Peyer's patch (tissue), 4 donors: ENCODE measurements at regions not wholly inside any gene's neighbourhood (a gene's known extent, or its start where the extent isn't known, plus 50 kb on each side); places are given as distances from the start of the nearest gene placed in this dataset.

Experiments
- DNase-seq, 3 donors: peaks; one replicate each; pipeline ENCODE4 v3.0.0-alpha.2; 2017 to 2019
- H3K27ac ChIP-seq, 4 donors: fragments of 200-600 bp; sonication (generic); one replicate each; pipeline ENCODE4 v1.5.1; 2016 to 2019
- H3K27me3 ChIP-seq, 2 donors: fragments of 200-600 bp; sonication (generic); one replicate each; pipeline ENCODE4 v1.5.1; 2019
- H3K36me3 ChIP-seq, 3 donors: fragments of 200-600 bp; sonication (generic); one replicate each; pipeline ENCODE4 v1.5.1; 2016 to 2019
- H3K4me1 ChIP-seq, 4 donors: fragments of 200-600 bp; sonication (generic); one replicate each; pipeline ENCODE4 v1.5.1; 2016 to 2019
- H3K4me3 ChIP-seq, 4 donors: fragments of 200-600 bp; sonication (generic); 1 replicate in 3 of 4; 2 replicates in 1 of 4; pipeline ENCODE4 v1.5.1; 2016 to 2019; ENCODE audit warnings: mild to moderate bottlenecking in 1 of 4
- H3K9me3 ChIP-seq, 4 donors: fragments of 200-600 bp; sonication (generic); one replicate each; pipeline ENCODE4 v1.5.1; 2016 to 2019; ENCODE audit warnings: mild to moderate bottlenecking in 1 of 4
- POLR2A ChIP-seq, 2 donors: fragments of 450-650 bp; IDR thresholded peaks; one replicate each; pipeline ENCODE4 v1.5.1; 2017; ENCODE audit warnings: antibody characterized with exemption in 2 of 2, mild to moderate bottlenecking in 2 of 2, moderate library complexity in 2 of 2
- TF ChIP-seq, protein P1 (sequence below), 6 experiments: fragments of 450-650 bp in 4 of 6; fragments of 200-600 bp in 2 of 6; sonication (generic) in 1 of 6; IDR thresholded peaks; one replicate each; pipeline ENCODE4 v1.5.1; 2017 to 2019; ENCODE audit warnings: antibody characterized with exemption in 6 of 6, mild to moderate bottlenecking in 3 of 6, moderate library complexity in 1 of 6

DNA sequence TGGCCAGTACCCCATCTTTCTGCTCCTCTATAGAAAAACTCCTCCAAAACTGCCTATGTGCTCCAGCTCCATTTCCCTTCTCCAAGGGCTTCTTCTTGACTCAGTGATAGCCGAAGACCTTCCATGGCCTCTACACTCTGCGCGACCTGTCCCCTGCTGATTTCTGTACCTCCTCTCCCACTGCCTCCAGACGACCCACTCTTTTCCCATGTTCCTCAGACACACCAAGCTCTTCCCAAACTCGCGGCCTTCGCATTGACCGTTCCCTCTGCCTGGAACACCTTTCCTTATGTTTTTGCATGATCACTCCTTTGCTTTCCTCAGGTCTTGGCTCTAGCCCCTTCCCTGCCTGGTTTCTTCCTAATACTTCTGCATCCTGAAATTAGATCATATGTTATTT is 255.6 kb upstream of the SDK2 start:
- peaks cover 0 to 17% of the 10 kb centered on the region in 2 donors for H3K27me3 ChIP-seq
- peaks cover 0 to 17% (median 5%) of the 10 kb centered on the region in 4 donors for H3K4me1 ChIP-seq
- no peaks in the 10 kb centered on the region for H3K36me3 ChIP-seq
- DNase-seq: no peak
- no peak overlapping the region for H3K4me3 ChIP-seq
- no peak overlapping the region for H3K27ac ChIP-seq
- TF ChIP-seq POLR2A (IDR thresholded peaks at IDR 0.05): no peak
- H3K9me3 ChIP-seq: no peaks in the 10 kb centered on the region

DNA sequence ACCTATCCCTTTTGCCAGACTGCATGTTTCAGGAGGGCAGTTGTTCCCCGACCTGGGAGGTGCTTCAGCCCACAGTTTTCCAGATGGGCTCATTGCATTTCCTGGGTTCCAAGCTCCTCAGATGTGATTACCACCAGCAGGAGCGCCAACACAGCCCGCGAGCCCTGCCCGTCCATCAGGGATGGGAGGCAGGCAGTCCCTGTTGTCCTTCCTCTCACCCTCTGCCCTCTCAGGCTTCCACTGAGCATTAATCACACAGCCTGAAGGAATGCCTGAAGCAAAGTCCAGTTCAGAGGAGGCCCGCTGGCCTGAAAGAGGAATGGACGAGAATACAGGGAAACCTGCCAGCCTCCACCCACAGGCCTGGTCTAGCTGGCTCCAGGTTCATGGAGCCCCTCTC is 256.3 kb upstream of the SDK2 start:
- Histone ChIP-seq H3K27ac (no peak overlapping the region), H3K4me1 (peaks cover 0 to 17% (median 5%) of the 10 kb centered on the region in 4 donors), H3K9me3 (no peaks in the 10 kb centered on the region), H3K36me3 (no peaks in the 10 kb centered on the region), H3K4me3 (no peak overlapping the region), H3K27me3 (peaks cover 0 to 17% of the 10 kb centered on the region in 2 donors)
- TF ChIP-seq, protein P1, sequence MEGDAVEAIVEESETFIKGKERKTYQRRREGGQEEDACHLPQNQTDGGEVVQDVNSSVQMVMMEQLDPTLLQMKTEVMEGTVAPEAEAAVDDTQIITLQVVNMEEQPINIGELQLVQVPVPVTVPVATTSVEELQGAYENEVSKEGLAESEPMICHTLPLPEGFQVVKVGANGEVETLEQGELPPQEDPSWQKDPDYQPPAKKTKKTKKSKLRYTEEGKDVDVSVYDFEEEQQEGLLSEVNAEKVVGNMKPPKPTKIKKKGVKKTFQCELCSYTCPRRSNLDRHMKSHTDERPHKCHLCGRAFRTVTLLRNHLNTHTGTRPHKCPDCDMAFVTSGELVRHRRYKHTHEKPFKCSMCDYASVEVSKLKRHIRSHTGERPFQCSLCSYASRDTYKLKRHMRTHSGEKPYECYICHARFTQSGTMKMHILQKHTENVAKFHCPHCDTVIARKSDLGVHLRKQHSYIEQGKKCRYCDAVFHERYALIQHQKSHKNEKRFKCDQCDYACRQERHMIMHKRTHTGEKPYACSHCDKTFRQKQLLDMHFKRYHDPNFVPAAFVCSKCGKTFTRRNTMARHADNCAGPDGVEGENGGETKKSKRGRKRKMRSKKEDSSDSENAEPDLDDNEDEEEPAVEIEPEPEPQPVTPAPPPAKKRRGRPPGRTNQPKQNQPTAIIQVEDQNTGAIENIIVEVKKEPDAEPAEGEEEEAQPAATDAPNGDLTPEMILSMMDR (IDR thresholded peaks at IDR 0.05): no peak
- no peak for TF ChIP-seq POLR2A (IDR thresholded peaks at IDR 0.05)
- DNase-seq: no peak

DNA sequence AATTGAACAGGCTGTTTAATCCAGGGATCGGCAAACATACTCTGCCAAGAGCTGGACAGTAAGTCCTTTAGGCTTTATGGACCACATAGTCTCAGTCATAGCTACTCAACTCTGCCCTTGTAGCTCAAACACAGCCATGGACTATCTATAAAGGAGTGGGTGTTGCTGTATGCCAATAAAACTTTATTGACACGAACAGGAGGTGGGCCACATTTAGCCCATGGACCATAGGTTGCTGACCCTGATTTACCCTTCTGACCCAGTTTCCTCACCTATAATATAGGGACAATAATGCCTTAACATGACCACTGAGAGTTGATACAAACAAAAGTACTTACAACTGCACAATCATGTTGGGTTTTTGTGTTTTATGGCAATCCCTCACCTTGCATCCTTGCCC is 257.0 kb upstream of the SDK2 start:
- Histone ChIP-seq H3K27me3 (peaks cover 0 to 17% of the 10 kb centered on the region in 2 donors), H3K9me3 (no peaks in the 10 kb centered on the region), H3K4me1 (peaks cover 0 to 17% (median 5%) of the 10 kb centered on the region in 4 donors), H3K36me3 (no peaks in the 10 kb centered on the region), H3K4me3 (peak overlapping the region in 2 of 4 donors; percentile 24 to 46), H3K27ac (no peak overlapping the region)
- DNase-seq: no peak
- TF ChIP-seq POLR2A (IDR thresholded peaks at IDR 0.05): no peak
- TF ChIP-seq, protein P1 (IDR thresholded peaks at IDR 0.05): no peak

DNA sequence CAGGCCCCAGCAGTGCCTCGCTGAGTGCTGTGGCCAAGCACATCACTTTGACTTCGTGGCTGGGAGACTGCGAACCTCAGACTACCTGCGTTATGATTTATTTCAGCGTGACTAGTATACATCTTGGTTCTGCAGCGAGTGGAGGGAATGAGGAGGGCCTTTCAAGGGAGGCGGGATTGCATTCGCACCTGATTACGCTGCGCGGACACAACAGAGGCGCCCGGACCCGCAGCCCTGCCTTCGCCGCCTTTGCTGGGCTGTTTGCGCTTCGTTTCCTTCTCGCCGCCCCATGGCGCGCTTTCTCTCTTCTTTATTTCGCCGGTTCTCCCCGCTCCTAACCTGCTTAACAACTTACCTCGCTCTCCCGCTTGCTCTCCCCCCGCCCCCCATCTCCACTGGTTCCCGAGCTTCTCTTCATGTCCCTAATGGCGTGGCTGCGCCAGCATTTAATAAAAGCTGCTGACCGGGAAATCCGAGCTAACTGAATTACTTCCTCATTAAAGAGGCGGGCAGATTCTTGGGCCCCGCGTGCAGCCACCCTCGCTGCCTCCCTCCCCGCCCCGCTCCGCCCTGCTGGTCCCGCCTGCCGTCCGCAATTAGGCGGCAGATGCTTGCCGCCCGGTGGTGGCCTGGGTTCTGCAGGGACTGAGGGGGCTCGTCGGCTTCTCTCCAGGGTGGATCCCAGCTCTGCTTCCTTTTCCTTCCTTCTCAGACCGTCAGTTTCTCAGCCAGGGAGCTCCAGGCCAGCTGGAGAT is 257.6 kb upstream of the SDK2 start:
- peaks cover 0 to 17% of the 10 kb centered on the region in 2 donors for H3K27me3 ChIP-seq
- H3K9me3 ChIP-seq: no peaks in the 10 kb centered on the region
- no peaks in the 10 kb centered on the region for H3K36me3 ChIP-seq
- DNase-seq: peak in 2 of 3 donors; percentile 60 to 74
- TF ChIP-seq, protein P1 (IDR thresholded peaks at IDR 0.05): peak in 2 of 6 experiments; percentile 3 to 11
- TF ChIP-seq POLR2A (IDR thresholded peaks at IDR 0.05): no peak
- H3K4me3 ChIP-seq: peak overlapping the region; percentile 13 to 46 (median 32)
- H3K27ac ChIP-seq: no peak overlapping the region
- H3K4me1 ChIP-seq: peaks cover 0 to 17% (median 5%) of the 10 kb centered on the region in 4 donors

DNA sequence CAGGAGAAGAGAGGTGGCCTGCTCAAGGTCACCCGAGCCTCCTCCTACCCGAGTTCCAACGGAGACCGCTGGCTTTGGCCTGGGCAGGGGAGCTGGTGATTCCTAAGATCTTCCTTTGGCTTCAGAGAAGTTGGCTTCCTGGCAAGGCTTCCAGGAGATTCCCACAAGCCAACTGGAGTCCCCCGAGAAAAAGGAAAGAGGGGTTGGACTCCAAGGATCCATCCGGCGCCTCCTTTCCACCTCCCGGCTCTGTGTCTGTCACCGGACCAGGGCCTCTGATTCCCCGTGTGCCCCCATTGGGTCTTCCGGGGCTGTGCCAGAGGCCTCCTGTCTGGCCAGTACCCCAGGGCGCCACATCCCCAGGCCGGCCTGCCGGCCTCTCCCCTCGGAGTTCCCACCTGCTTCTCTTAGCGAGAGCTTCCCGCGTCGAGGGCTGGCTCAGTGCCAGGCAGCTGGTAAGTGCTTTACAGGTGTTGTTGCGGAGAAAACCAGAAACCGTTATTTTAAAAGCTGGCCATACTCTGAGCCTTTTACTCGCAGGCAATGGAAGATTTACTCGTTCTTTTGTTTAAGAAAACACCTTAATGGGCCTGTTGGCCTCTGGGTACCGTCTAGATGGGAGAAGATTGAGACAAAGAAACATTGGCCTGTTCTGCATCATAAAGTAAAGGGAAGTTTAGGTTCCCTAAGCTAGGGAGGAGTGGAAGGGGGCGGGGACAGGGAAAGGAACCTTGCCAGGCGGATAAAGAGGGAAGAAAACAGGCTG is 258.4 kb upstream of the SDK2 start:
- TF ChIP-seq, protein P1 (IDR thresholded peaks at IDR 0.05): no peak
- no peak for TF ChIP-seq POLR2A (IDR thresholded peaks at IDR 0.05)
- no peak for DNase-seq
- Histone ChIP-seq H3K4me1 (peaks cover 0 to 17% (median 5%) of the 10 kb centered on the region in 4 donors), H3K9me3 (no peaks in the 10 kb centered on the region), H3K27me3 (peaks cover 0 to 17% of the 10 kb centered on the region in 2 donors), H3K36me3 (no peaks in the 10 kb centered on the region), H3K27ac (no peak overlapping the region), H3K4me3 (peak overlapping the region in 1 of 4 donors; percentile 46)
